GM21423 (cell line): ENCODE measurements at regions not wholly inside any gene's neighbourhood (a gene's known extent, or its start where the extent isn't known, plus 50 kb on each side); places are given as distances from the start of the nearest gene placed in this dataset.

ENCODE experiments used
- ATAC-seq: cut with Tn5 transposase; IDR thresholded peaks from one replicate; pipeline ENCODE4 v1.9.1; 2021; ENCODE audit warnings: mild to moderate bottlenecking, moderate library complexity; ENCODE audit not compliant: unreplicated experiment

- ATAC-seq = no peak
Observed at GRCh38 chr9:108316066-108316465, 539.7 kb downstream of the ACTL7B start.

- no peak for ATAC-seq
Observed at GRCh38 chr9:108311745-108312144, 544.0 kb downstream of the ACTL7B start.

- no peak for ATAC-seq
Observed at GRCh38 chr9:108310202-108310601, 545.6 kb downstream of the ACTL7B start.

GRCh38 chr9:108300306-108301287 is 555.2 kb downstream of the ACTL7B start:
- ATAC-seq = no peak

GRCh38 chr9:108297073-108297472 is 558.7 kb downstream of the ACTL7B start:
- no peak for ATAC-seq

GRCh38 chr9:108296056-108296455 is 559.7 kb downstream of the ACTL7B start:
- no peak for ATAC-seq

- no peak for ATAC-seq
Observed at GRCh38 chr9:108291586-108291932, 564.2 kb downstream of the ACTL7B start.

- ATAC-seq = no peak
Observed at GRCh38 chr9:108290839-108291585, 564.8 kb downstream of the ACTL7B start.

GRCh38 chr9:108286638-108287206 is 569.1 kb downstream of the ACTL7B start:
- no peak for ATAC-seq

GRCh38 chr9:108283696-108284095 is 572.1 kb downstream of the ACTL7B start:
- no peak for ATAC-seq

- ATAC-seq = no peak
Observed at GRCh38 chr9:108282872-108283271, 572.9 kb downstream of the ACTL7B start.

- ATAC-seq = no peak
Observed at GRCh38 chr9:108281696-108282095, 574.1 kb downstream of the ACTL7B start.

GRCh38 chr9:108278341-108278740 is 577.4 kb downstream of the ACTL7B start:
- no peak for ATAC-seq

GRCh38 chr9:108277216-108277615 is 578.6 kb downstream of the ACTL7B start:
- no peak for ATAC-seq

GRCh38 chr9:108275906-108276305 is 579.9 kb downstream of the ACTL7B start:
- ATAC-seq = no peak

GRCh38 chr9:108274971-108275370 is 580.8 kb downstream of the ACTL7B start:
- ATAC-seq = no peak

GRCh38 chr9:108273988-108274387 is 581.8 kb downstream of the ACTL7B start:
- ATAC-seq = no peak

GRCh38 chr9:108272349-108272899 is 583.4 kb downstream of the ACTL7B start:
- no peak for ATAC-seq

GRCh38 chr9:108271646-108272348 is 584.0 kb downstream of the ACTL7B start:
- no peak for ATAC-seq

GRCh38 chr9:108271236-108271635 is 584.5 kb downstream of the ACTL7B start:
- ATAC-seq = no peak

GRCh38 chr9:108270561-108270960 is 585.2 kb downstream of the ACTL7B start:
- no peak for ATAC-seq
